GM18868 (cell line): ENCODE measurements at regions not wholly inside any gene's neighbourhood (a gene's known extent, or its start where the extent isn't known, plus 50 kb on each side); places are given as distances from the start of the nearest gene placed in this dataset.
A peak's percentile ranks its signal among the peaks of the same experiment; 100 is the strongest.
"Not testable (repeated sequence)": the region's sequence is repeated elsewhere in the genome, so short reads cannot be mapped to it uniquely, and the experiment has no call there.

Experiments used
- ATAC-seq: cut with Tn5 transposase; IDR thresholded peaks from one replicate; pipeline ENCODE4 v1.9.1; 2021; ENCODE audit warnings: mild to moderate bottlenecking, moderate library complexity; ENCODE audit not compliant: unreplicated experiment

DNA sequence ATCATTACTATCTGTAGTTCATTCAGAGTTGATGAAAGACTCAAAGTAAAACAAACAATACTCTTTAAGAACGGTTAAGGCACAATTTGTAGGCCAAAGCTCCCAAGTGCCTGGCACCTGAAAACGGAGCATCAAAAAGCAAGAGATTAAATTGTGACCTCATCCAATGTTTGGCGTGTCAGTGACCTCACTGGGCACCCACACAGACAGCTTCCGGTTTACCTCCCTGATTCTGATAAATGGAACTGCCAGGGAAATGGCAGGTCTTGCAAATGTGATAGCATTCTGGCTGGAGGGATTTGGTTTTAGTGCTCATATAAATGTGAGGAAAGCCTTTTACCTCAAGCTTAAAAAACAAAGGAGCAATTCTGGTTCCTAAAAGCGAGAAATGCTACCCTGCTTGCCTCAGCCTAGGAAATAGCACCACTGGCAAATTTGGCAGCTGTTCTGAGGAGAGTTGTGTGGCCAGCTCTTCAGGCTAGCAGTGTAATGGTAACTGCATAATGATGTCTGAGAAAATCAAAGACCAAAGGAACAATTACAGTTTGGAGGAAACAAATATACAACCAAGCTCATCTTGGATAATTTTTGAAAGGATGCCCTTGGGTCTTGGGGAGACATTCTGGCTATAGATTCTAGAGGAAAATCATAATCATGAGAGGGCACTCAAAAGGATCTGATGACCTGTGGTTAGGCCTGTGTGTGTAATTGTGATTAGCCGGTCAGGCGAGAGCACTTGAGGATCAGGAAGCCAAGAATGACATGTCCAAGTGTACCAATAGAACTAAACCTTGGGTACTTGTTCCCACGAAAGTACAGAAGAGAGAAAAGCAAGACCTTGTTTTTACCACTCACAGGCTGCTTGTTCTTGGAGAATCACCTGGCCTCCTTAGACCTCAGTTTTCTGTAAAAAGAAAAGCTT, 174.3 kb downstream of the TFAP2B start:
- no peak for ATAC-seq

- no peak for ATAC-seq
Observed at GRCh38 chr6:50993941-50994720, 175.5 kb downstream of the TFAP2B start.

DNA sequence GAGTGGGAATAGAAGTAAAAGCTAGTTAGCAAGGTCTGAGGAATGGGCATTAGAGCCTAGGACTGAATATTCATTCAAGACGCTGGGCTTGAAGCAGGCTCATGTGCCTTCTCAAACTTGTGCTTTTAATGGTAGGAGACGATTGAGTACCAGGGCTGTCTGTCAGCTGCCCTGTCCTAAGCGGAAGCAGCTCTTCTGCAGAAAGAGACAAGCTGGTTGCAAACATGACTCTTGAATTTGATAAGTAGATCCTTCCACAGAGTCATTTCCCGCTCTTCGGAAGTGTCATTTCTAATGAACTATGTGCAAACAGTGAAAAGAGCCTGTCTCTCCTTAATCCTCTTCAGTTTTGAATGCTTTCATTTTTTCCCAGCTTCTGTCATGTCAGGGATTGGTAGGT, 176.4 kb downstream of the TFAP2B start:
- ATAC-seq, result no peak

GRCh38 chr6:50998905-50999304, 180.2 kb downstream of the TFAP2B start:
- no peak for ATAC-seq

GRCh38 chr6:51001399-51001798, 182.7 kb downstream of the TFAP2B start:
- no peak for ATAC-seq

DNA sequence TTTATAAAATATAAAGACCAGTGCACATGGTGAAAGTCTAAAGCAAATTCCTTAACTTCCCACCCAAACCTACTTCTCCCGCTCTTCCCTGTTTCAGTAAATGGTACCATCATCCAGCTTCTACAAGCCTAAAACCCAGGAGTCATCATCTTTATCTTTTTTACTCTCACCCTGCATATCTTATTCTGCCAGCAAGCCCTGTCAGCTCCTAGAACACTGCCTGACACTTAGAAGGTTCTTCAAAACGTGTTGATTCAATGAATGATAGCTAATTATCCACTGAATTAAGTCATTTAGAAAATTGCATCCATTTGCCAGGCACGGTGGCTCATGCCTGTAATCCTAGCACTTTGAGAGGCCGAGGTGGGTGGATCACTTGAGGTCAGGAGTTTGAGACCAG, 185.7 kb downstream of the TFAP2B start:
- no peak for ATAC-seq

DNA sequence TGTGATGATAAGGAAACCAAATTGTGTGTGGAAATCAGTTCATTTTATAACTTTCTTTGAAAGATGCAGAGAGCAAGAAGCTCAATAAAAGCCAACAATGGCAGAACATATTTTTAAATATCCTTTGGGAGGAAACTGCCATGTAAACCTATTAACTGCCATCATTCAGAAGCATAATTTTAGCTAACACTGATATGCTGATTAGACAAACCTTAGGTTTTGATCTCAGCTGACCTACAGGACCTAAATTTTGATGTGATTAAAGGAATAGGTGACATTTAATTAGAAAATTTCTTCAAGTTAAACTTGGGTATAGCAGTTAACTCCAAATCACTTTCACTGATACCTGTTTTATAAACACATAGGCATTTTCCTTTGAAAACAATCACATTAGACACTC, 187.1 kb downstream of the TFAP2B start:
- ATAC-seq, result no peak

- no peak for ATAC-seq
Observed at GRCh38 chr6:51007237-51007636, 188.6 kb downstream of the TFAP2B start.

DNA sequence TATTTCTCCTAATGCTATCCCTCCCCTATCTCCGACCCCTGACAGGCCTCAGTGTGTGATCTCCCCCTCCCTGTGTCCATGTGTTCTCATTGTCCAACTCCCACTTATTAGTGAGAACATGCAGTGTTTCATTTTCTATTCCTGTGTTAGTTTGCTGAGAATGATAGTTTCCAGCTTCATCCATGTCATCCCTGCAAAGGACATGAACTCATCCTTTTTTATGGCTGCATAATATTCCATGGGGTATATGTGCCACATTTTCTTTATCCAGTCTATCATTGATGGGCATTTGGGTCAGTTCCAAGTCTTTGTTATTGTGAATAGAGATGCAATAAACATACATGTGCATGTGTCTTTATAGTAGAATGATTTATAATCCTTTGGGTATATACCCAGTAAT, 190.0 kb downstream of the TFAP2B start:
- not testable (repeated sequence) for ATAC-seq

- no peak for ATAC-seq
Observed at GRCh38 chr6:51013376-51013775, 194.7 kb downstream of the TFAP2B start.

DNA sequence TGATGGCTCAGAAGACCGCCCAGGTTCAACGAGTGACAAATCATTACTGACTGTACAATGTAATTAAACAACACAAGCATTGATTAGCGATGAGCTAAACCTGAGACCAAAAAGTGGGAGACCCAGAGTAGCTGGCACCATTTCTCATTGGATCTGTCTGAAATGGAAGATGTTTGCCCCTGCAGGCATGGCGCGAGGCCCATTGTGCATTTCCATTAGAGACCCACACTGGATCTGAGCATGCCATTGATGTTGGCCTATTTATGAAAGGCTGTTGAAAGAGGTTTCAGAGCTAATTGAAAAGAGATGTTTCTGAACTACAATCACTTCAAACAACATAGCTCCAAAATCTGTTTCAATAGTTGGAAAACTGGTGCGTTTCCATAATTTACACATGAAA, 196.7 kb downstream of the TFAP2B start:
- ATAC-seq, result no peak

DNA sequence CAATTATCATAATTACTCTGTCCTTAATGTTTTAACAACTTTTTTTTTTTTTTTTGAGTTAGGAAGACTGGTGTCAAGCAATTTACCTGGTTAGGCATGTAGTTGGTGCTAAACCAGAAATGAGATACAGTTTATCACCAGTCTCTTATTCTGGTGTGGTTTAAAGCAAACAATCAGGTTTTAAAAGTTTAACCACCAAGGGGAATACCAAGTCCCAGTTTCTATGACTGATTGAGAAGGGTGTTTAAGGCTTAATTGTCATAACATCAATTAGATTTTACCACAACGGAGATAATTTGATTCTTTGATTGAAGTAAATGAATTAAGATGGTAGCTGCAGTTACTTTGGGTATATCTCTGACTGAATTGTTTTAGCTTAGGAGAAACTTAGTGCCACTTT, 197.8 kb downstream of the TFAP2B start:
- ATAC-seq, result peak; percentile 61

- ATAC-seq, result no peak
Observed at GRCh38 chr6:51019806-51020205, 201.1 kb downstream of the TFAP2B start.

DNA sequence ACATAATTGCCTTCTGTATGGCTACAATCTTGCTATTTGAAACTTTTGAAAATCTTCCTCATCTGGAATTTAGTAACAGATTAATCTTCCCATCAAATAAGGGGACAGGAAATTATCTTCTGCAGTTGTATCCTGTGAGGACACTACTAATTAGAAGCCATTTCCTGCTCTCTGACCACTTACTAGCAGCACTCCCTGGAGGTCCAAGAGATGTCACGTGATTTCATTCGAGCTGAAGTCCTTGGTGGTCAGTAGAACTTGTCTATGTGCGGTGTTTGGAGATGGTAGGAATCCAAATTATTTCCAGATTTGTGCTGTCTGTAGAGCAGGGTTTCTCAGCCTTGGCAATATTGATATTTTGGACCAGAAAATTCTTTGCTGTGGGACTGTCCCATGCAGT, 202.5 kb downstream of the TFAP2B start:
- ATAC-seq, result no peak

- ATAC-seq, result no peak
Observed at GRCh38 chr6:51024126-51024525, 205.5 kb downstream of the TFAP2B start.

DNA sequence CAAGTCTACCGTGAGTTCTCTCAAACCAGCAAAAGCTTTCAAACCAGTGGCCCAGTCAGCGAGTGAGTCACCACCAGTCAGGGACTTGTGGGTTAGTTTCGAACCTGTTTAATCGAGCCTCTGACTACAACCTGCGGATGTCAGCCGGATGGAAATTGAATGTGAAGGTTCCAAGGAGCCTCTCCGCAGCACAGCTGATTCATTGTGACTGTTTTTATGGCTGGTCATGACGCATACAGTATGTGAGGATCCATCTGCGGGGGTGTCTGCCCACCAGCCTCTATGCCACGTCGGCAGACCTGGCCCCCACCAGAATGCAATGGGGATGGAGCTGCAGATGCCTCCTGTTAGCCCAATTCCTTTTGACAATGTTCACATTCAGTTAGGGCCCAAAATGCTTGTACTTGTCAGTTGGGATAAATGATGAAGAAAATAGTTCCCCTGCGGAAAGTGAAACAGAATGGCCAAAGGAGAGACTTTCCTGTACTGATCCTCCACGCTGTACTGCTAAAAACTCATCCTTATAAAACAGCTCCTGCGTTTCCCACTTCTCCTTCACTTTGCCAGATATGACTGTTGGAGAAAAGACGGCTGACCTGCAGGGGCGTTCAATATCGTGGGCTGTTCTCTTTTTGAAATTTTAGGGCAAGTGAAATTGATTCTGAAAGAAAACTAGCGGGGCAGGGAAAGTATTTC, 206.6 kb downstream of the TFAP2B start:
- no peak for ATAC-seq

DNA sequence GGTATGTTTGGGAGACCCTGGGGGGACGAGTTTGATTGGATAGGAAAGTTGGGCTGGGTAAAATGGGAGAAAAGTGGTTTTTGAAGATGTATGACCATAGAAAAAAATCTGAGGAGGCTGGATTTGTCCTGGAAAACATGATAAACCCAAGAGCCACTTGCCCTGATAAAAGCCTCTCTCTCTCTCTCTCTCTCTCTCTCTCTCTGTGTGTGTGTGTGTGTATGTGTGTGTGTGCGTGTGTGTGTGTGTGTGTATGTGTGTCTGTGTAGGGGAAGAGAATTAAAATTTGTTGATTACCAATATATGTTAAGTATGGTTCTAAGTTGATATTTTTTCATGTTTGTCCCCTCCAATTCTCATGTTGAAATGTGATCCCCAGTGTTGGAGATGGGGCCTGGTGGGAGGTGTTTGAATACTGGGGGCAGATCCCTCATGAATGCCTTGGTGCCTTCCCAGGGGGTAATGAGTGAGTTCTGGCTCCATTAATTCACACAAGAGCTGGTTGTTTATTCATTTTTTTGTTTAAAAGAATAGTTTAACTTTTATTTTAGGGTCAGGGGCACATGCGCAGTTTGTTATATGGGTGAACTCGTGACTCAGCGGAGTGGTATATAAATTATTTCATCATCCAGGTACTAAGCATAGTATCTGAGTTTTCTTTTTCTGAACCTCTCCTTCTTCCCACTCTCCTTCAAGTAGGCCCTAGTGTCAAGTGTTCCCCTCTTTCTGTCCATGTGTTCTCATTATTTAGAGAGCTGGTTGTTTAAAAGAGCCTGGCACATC, 208.8 kb downstream of the TFAP2B start:
- ATAC-seq, result no peak

GRCh38 chr6:51028276-51028675, 209.6 kb downstream of the TFAP2B start:
- ATAC-seq, result no peak

- no peak for ATAC-seq
Observed at GRCh38 chr6:51029561-51029960, 210.9 kb downstream of the TFAP2B start.

DNA sequence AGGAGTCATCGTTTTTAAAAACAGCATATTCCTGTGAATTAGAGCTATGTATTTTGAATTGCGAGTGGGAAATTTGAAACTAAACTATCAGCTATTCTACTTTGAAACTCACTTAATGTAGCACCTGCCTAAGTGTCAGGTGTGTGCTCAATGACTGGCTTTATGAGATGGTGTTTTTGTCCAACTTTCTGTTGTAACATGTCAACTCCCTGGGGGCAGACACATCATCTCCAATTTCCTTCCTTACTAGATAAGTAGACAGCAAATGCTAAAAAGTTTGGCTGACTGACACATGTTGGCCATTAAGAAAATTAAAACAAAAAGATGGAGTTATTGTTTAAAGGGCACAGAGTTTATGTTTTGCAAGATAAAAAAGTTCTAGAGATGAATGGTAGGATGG, 226.9 kb downstream of the TFAP2B start:
- ATAC-seq, result no peak
